OCI-LY7 (cell line): ENCODE measurements at regions not wholly inside any gene's neighbourhood (a gene's known extent, or its start where the extent isn't known, plus 50 kb on each side); places are given as distances from the start of the nearest gene placed in this dataset.

Experiments
- BruUV-seq: library from RNA; stranded (reverse); fragments of 400-500 nt; replicated peaks from 2 replicates; lab custom pipeline; 2021; lab: Mats Ljungman, UMichigan
- CTCF ChIA-PET: fragments of 300-600 bp; sonication (Branson Sonifier 250); formaldehyde crosslinking; loops from one replicate; lab custom pipeline; 2022; ENCODE audit warnings: antibody characterized with exemption; ENCODE audit not compliant: unreplicated experiment; lab: Charles Lee
- POLR2A ChIA-PET: fragments of 300-600 bp; sonication (Branson Sonifier 250); formaldehyde crosslinking; loops from one replicate; lab custom pipeline; 2022; ENCODE audit warnings: antibody characterized with exemption; lab: Charles Lee
- DNase-seq: peaks from one replicate; pipeline ENCODE4 v3.0.0-alpha.2; 2015; ENCODE audit warnings: low spot score
- H2AFZ ChIP-seq: fragments of 200-600 bp; sonication (generic), shearing (Covaris generic); 2 replicates; pipeline ENCODE4 v1.6.1; 2014; ENCODE audit warnings: mild to moderate bottlenecking, antibody characterized with exemption, low read length, moderate library complexity
- H3K27ac ChIP-seq: fragments of 200-600 bp; sonication (generic); 2 replicates; pipeline ENCODE4 v1.5.1; 2014; ENCODE audit warnings: mixed run types, low read depth, mild to moderate bottlenecking, moderate library complexity, low read length, inconsistent platforms; ENCODE audit not compliant: poor library complexity, severe bottlenecking
- H3K36me3 ChIP-seq: fragments of 200-600 bp; sonication (generic); 2 replicates; pipeline ENCODE4 v1.6.1; 2014; ENCODE audit warnings: mild to moderate bottlenecking, antibody characterized with exemption, low read length, moderate library complexity, mixed read lengths; ENCODE audit not compliant: insufficient read depth
- H3K4me1 ChIP-seq: fragments of 200-600 bp; sonication (generic); 2 replicates; pipeline ENCODE4 v1.5.1; 2014; ENCODE audit warnings: mild to moderate bottlenecking, low read length; ENCODE audit not compliant: insufficient read depth, poor library complexity, severe bottlenecking
- H3K4me2 ChIP-seq: fragments of 200-600 bp; sonication (generic); 2 replicates; pipeline ENCODE4 v1.6.1; 2014; ENCODE audit warnings: mild to moderate bottlenecking, low read length
- H3K4me3 ChIP-seq: fragments of 200-600 bp; sonication (generic); 2 replicates; pipeline ENCODE4 v1.5.1; 2014; ENCODE audit warnings: mild to moderate bottlenecking, low read depth, low read length; ENCODE audit not compliant: poor library complexity, severe bottlenecking
- H3K79me2 ChIP-seq: fragments of 200-600 bp; sonication (generic); 2 replicates; pipeline ENCODE4 v1.6.1; 2016; ENCODE audit warnings: low read depth, mild to moderate bottlenecking, low read length, moderate library complexity, mixed read lengths; ENCODE audit not compliant: insufficient read depth
- H3K9me2 ChIP-seq: fragments of 200-600 bp; sonication (generic); 2 replicates; pipeline ENCODE4 v1.6.1; 2016; ENCODE audit warnings: mild to moderate bottlenecking, low read length, mixed read lengths; ENCODE audit not compliant: insufficient read depth
- H3K9me3 ChIP-seq: fragments of 200-600 bp; sonication (generic); 2 replicates; pipeline ENCODE4 v1.6.1; 2014; ENCODE audit warnings: mild to moderate bottlenecking, mixed run types, low read length, mixed read lengths
- H4K20me1 ChIP-seq: fragments of 200-600 bp; sonication (generic); 2 replicates; pipeline ENCODE4 v1.6.1; 2014; ENCODE audit warnings: mild to moderate bottlenecking, antibody characterized with exemption, low read length, moderate library complexity, mixed read lengths; ENCODE audit not compliant: insufficient read depth
- EZH2phosphoT487 ChIP-seq: fragments of 200-600 bp; sonication (generic); IDR thresholded peaks from 2 replicates; pipeline ENCODE4 v1.6.1; 2018; ENCODE audit warnings: low read depth, borderline replicate concordance, mild to moderate bottlenecking, mixed run types, antibody characterized with exemption, low read length, moderate library complexity, mixed read lengths
- intact Hi-C: fragments of 100-400 bp; cut with micrococcal nuclease; formaldehyde crosslinking; loops from one replicate; pipeline ENCODE4 v1.10.0; 2022; ENCODE audit not compliant: unreplicated experiment
- TF ChIP-seq, protein P1 (sequence below): fragments of 200-600 bp; sonication (generic); conservative IDR thresholded peaks from 2 replicates; pipeline ENCODE4 v1.5.1; 2014; ENCODE audit warnings: mild to moderate bottlenecking, antibody characterized with exemption, low read length, moderate library complexity, mixed read lengths

DNA sequence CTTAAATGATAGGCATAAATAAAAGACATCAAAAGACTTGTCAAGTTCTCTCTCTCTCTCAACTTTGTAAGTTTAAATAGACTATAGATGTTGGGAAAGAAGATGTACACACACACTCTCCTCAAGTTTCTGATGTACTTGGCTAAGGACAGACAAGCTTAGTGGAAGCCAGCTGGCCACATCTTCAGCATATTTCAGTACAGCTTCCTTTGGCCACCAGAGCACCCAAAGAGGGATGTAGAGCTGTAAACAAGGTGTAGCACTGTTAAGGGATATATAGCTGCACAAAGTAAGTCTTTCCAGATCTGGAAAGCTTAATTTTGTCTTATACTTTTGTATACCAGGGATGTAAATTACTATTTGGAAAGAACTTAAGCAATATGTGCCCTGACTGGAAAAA, 64.3 kb upstream of the MSTN start:
- POLR2A ChIA-PET, result interaction anchor here (1.3 to 2.1 kb wide), 4 partner anchors 12 to 36 kb away, joined by 3 to 13 read pairs (median 4); no protein-coding TSS in a partner anchor
- Histone ChIP-seq H3K9me3 (no peaks in the 10 kb centered on the region), H3K36me3 (no peaks in the 10 kb centered on the region), H4K20me1 (no peaks in the 10 kb centered on the region), H3K9me2 (no peaks in the 10 kb centered on the region), H2AFZ (no peak overlapping the region), H3K4me1 (no peaks in the 10 kb centered on the region), H3K4me3 (no peak overlapping the region), H3K79me2 (no peaks in the 10 kb centered on the region), H3K27ac (no peak overlapping the region), H3K4me2 (no peak overlapping the region)
- CTCF ChIA-PET, result no interaction called here
- BruUV-seq, result no TSS peak
- no peak for DNase-seq
- intact Hi-C loops, result no loop called here
- no peak for TF ChIP-seq EZH2phosphoT487
- TF ChIP-seq, protein P1, sequence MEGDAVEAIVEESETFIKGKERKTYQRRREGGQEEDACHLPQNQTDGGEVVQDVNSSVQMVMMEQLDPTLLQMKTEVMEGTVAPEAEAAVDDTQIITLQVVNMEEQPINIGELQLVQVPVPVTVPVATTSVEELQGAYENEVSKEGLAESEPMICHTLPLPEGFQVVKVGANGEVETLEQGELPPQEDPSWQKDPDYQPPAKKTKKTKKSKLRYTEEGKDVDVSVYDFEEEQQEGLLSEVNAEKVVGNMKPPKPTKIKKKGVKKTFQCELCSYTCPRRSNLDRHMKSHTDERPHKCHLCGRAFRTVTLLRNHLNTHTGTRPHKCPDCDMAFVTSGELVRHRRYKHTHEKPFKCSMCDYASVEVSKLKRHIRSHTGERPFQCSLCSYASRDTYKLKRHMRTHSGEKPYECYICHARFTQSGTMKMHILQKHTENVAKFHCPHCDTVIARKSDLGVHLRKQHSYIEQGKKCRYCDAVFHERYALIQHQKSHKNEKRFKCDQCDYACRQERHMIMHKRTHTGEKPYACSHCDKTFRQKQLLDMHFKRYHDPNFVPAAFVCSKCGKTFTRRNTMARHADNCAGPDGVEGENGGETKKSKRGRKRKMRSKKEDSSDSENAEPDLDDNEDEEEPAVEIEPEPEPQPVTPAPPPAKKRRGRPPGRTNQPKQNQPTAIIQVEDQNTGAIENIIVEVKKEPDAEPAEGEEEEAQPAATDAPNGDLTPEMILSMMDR, result no peak

GRCh38 chr2:190123956-190124355, 61.4 kb upstream of the MSTN start:
- ChIA-PET CTCF (no interaction called here), POLR2A (interaction anchor here (0.6 kb wide), 1 partner anchor 50 kb away, joined by 3 read pairs; no protein-coding TSS in a partner anchor)
- Histone ChIP-seq H3K9me2 (no peaks in the 10 kb centered on the region), H3K9me3 (no peaks in the 10 kb centered on the region), H3K79me2 (no peaks in the 10 kb centered on the region), H3K4me3 (no peak overlapping the region), H4K20me1 (no peaks in the 10 kb centered on the region), H3K36me3 (no peaks in the 10 kb centered on the region), H3K4me2 (no peak overlapping the region), H2AFZ (no peak overlapping the region), H3K4me1 (no peaks in the 10 kb centered on the region), H3K27ac (no peak overlapping the region)
- BruUV-seq, result no TSS peak
- DNase-seq, result no peak
- intact Hi-C loops, result no loop called here
- TF ChIP-seq, protein P1, result no peak
- no peak for TF ChIP-seq EZH2phosphoT487

DNA sequence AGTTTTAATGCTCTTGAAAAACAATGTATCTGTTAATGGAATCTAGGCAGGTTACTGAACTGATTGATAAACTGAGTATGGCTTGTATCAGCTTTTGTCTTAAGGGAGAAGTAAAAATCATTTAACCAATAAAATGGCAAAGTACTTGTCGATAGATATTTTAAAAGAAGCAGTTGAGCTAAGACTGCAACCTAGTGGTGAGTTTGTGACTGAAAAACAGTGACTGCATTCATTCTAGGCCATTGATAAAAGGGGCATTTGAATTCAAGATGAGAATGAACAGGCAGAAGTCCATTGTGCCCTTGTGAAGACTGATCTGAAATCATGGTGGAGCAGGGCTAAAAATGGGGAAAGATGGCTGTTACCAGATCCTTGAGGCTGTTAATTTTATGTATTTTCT, 59.4 kb upstream of the MSTN start:
- Histone ChIP-seq H3K9me3 (no peaks in the 10 kb centered on the region), H4K20me1 (no peaks in the 10 kb centered on the region), H3K36me3 (no peaks in the 10 kb centered on the region), H3K4me2 (no peak overlapping the region), H3K27ac (no peak overlapping the region), H3K4me1 (no peaks in the 10 kb centered on the region), H3K4me3 (no peak overlapping the region), H3K79me2 (no peaks in the 10 kb centered on the region), H3K9me2 (no peaks in the 10 kb centered on the region), H2AFZ (no peak overlapping the region)
- peak; percentile 21 for DNase-seq
- ChIA-PET POLR2A (interaction anchor here (1.7 kb wide), 1 partner anchor 9 kb away, joined by 6 read pairs; no protein-coding TSS in a partner anchor), CTCF (no interaction called here)
- no peak for TF ChIP-seq EZH2phosphoT487
- TF ChIP-seq, protein P1, result peak; percentile 65
- intact Hi-C loops, result no loop called here
- BruUV-seq, result no TSS peak
